HG03159 (cell line): ENCODE measurements at regions not wholly inside any gene's neighbourhood (a gene's known extent, or its start where the extent isn't known, plus 50 kb on each side); places are given as distances from the start of the nearest gene placed in this dataset.

ENCODE experiments used
- ATAC-seq: cut with Tn5 transposase; IDR thresholded peaks from one replicate; pipeline ENCODE4 v1.9.1; 2021; ENCODE audit warnings: mild to moderate bottlenecking, moderate library complexity; ENCODE audit not compliant: unreplicated experiment

DNA sequence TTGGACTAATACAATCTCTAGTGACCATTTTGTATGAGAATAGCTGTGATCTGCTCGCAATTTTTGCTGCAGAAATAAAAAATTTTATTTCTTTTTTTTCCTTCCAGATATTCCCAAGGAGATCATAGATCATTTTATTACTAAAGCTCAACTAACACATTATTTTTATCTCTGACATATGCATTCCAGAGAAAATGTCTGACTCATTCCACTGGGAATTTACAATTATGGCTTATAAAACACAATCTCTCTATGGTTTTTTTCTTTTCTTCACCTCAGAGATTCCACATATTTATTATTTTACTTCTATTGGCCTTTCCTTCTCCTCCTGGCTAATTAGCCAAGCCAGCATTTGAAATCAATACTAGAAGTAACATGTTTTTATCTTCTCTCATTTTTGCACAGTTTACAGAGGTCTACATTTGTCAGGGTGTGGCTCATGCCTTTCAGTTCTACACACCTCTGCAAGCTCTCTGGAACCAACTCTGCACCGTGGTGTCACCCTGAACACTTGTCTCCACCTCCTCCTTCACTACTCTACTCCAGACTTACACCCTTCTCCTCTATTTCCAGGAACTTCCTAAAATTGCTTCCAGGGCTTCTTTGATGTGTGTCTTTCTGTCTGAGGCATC is 59.8 kb upstream of the GPM6A start:
- no peak for ATAC-seq

DNA sequence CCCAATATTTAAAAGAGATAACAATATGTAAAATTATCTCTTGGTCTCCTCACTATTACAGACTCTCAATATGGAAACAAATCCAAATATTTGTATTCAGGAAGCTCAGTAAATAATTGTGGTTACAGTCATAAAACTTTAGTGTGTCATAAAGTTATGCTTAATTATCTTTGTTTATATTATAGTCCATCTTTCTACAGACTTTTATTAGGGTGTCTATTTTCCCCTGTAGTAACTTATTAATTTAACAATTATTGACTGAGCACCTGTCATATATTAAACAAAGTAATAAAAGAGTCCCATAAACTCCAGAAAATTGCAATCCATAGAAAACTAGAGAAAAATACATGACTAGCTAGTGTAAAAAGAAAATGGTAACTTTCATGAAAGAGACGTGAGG is 61.6 kb upstream of the GPM6A start:
- no peak for ATAC-seq

DNA sequence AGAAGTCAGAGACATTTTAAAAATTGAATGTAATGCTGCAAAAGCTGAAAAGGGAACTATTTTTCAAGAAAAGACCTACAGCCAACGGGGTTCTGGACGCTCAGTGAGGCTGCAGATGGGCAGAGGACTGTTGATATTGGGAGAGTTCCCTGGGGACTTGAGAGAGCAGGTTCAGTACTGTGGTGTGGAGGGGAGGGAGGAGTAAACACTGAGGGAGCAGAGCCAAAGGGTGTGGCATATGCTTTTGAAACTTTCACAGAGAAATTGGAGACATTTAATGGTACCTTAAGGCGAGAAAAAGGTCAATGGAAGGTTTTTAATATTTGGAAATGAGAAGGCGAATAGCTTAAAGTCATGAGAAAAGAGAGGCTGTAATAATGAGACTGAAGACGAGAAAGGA is 62.2 kb upstream of the GPM6A start:
- ATAC-seq, result no peak

DNA sequence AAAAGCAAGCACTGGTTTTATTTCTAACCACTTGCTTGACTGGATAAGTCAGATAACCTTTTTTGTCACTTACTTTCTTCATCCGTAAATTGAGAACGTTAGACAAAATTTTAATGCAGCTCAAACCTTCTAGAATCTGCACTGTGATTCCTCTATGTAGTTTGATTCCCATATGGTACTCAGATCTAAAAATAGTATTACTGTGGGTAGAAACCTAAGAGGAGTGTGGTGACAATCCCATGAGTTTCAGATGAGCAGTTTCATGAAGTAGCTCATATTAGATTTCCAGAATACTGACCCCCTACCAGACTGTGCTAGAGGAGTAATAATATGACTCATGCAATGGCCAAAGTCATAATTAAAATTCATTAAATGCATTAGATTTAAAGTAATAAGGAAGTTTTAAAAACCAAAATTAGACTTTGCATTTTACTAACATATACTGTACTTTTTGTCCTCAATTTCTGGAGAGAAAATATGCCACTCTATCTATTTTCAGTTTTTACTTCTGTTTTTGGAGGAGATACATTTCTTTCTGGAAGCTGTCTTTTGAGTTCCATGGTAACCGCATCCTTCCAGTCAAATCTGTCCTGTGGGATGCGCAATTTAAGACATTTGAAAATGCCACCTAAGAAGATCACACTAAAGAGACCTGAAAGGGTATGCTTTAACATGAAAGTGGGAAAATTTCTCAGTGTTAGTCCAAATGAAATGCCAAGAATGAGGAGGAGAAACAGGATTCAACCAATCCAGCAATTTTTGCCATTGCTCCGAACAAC is 64.1 kb upstream of the GPM6A start:
- ATAC-seq, result no peak

DNA sequence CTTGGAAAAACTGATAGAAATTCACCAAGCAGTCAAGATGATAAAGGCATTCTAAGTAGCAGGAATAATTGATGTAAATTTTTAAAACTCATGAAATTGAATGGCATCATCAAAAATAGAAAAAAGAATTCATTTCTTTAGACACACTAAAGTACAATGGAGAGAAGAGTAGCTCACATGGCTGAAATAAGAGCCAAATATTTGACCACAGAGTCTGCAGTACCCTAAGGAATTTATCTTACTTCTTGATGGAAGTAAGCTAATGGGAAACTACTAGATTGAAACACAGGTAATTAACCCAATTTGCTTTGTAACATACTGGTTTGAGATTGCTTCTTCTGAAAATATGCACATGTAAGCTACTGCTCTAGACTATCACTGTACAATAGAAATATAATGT is 70.8 kb upstream of the GPM6A start:
- ATAC-seq, result no peak

DNA sequence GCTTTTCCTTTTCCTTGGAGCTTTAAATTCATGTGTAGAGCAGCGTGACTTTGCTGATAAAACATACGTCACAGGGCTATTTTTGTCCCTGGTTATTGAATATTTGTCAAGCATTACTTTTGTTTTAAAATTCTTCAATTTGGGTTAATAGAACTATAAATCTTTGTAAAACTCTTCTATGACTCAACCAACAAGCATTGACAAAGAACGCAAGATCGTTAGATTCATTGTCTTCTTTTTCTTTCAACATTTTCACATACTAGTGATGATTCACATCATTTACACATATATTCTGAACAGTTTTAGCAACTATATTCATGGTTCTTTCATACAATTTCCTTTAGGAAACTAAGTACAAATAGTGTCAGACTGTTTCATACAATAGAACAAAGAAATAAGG is 72.0 kb upstream of the GPM6A start:
- no peak for ATAC-seq

DNA sequence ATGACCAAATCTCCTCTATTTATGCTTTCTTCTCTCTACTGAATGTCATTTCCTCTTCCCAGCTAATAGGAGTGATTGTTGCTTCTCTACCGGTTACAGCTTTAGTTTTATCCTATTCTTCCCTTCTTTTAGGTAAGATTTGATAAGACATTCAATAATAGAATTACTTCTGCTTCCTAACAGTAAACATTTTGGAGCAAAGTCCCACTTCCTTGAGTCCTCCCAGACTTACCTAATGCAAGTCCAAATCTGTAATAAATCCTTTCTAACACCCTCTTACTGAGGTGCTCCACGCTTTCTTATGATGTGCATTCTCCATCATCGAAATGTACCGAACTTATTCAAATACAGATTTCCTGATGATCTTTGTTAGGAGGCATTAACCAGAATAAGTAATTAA is 79.2 kb upstream of the GPM6A start:
- no peak for ATAC-seq

DNA sequence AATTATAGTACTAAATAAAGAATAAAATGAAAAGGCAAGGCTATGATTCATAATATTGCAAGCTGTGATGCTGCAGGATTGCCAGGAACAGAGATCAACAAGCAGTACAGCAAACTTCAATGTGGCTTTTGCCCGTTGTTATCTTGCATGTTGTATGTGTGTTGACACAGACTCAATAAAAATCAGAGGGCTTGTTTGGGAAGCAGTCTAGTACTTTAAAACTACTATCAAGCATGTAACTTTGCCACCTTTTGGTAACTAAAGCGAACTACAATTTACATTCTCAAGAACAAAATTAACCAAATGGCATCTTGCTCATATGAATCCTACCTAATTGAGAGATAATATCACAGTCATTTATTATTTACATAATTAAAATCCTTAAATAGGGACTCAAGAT is 79.8 kb upstream of the GPM6A start:
- ATAC-seq, result peak; percentile 71

DNA sequence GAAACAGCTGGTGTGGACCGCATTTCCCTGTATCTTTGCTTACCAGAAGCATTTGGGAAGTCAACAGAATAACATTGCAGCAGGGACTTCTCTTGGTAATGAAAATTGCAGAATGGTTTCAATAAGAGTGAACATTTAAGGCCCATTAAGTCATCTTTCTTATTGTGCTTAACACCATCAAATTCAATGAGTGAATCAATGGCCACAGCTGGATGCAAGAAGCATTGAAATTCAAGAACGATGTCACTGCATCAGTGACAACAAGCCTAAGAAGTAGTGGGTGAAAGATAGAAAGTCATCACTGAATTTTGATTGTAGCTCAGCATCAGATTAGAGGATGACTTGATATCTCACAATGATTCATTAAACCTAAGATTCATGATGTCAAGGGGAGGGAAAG is 93.9 kb upstream of the GPM6A start:
- ATAC-seq, result no peak

DNA sequence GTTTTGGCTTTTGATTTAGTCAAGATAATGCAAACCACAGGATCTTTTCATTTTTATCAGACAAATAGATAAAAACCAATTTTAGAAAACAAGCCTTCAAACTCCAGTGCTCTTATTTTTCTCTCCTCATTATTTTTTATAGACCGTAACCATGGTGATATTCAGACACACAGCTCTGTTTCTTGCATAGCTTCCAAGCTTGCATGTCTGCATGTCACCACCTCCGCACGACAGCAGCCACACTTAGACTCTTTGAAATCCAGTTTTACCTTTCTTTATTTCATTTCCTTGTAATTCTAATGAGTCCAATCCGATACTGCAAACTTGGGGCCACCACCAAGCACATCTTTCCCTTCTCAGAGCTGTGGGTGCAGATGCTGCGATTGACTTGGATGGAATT is 94.3 kb upstream of the GPM6A start:
- ATAC-seq, result no peak

DNA sequence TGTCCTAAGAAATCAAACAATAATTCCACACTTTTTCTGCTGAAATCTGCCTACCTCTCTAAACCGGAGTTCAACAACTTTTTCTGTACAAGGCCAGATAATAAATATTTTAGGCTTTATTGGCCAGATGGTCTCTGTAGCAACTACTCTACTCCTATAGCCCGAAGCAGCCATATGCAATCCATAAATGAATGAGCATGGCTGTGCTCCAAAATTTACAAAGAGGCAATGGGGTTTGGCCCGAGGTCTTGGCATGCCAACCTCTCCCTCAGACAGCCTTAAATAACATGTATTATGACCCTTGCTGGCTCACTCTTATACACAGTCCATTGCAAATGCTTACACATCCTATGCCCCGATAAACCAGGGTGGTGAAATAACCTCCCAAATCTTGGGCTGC is 98.6 kb upstream of the GPM6A start:
- no peak for ATAC-seq

DNA sequence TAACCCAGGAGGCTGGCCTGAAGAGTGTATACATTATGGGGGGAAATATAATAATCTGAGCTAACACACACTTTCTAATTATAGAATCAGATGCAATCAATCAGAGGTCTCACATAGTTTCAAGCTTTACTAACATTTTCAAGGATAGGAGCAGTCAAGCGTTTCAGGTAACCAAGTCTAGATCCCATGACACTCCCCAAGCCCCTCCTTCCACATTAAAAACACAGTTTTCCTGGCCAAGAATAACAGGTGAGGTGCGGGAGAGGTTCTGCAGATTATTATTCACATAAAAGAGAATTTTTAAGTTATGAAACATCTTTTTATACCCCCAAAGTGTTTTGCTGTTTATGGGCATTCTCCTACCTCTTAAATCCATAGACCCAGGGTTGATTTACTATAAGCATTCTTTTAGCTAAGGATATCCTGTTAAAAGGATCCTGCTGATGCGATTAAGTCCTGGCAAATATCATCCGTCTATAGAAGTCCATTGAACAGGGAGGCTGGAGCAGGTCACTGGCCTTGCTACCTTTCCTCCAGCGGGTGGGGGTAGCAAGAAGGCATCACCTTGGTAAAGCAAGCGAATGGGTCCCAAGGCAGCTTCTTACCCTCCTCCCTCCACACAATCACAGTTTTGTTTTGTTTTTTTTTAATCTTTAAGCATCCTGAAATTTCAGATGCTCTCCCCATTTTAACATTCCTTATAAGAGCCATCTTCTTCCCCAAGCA is 104.7 kb upstream of the GPM6A start:
- ATAC-seq, result no peak

DNA sequence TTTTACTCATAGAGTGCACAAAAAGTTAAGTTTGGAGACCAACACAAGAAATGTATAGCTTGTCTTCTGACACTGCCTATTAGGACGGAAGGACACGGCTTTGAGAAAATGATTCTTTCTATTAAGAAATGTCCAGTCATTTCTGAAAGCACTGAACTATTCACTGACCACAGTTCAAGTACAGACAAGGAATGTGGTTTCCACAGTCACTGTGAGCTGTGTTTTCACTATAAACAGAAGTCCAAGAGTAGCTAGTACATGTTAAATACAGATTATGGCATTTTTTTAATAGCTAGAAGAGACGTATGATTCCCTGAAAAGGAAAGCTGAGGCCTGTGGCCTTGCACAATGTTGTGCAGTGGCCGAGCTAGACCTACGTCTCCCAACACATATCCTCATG is 115.1 kb upstream of the GPM6A start:
- ATAC-seq, result no peak

DNA sequence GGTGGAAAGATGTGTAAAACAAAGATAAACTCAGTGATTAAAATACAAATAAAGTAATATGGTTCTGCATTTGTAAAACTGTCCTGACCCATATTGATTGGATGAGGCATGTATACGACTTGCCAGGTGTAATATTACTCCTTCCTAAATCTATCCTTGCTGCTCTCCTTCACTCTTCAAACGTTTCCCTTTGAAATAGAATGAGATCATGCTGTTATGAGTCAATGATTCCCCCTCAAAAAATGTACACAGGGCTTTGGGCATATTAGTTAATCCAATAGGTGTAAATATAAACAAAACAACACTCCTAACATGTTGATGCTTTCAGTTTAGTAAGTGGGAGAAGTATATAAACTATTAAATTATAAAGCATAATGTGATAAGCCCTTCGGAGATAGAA is 117.4 kb upstream of the GPM6A start:
- ATAC-seq, result no peak

DNA sequence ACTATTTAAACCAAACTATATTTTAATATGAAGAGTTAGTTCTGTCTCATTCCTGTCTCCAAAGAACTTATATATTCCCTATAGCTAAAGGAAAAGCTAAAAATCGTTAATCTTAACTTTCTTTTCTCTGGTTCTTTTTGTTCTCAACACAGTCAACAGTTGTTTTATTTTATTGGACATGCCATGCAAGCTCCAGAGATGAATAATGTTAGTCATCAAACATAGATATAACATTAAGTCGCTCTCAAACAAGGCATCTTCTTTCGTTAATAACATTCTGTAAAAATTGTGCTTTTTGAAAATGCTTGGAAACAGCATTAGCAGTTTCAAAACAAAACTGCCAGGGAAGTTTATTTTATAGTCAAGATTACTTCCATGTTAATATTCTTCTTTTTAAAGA is 117.9 kb upstream of the GPM6A start:
- no peak for ATAC-seq

DNA sequence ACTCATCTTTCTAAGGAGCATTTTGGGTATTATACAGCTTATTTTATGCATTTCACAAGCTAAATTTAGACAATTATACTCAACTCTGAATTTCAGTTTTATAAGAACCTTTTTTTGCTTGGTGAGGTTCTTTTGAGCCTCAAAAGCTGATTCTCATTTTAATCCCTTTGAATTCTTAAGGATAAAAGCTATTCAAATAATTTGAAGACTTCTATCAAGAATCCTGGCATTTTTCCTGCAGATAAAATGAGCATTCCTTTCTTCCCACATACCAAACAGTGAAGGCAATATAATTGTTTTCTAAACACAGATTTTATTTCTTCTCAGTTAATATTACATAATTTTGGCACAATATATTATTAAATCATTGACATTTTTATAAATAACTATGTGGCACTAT is 118.4 kb upstream of the GPM6A start:
- ATAC-seq, result no peak

DNA sequence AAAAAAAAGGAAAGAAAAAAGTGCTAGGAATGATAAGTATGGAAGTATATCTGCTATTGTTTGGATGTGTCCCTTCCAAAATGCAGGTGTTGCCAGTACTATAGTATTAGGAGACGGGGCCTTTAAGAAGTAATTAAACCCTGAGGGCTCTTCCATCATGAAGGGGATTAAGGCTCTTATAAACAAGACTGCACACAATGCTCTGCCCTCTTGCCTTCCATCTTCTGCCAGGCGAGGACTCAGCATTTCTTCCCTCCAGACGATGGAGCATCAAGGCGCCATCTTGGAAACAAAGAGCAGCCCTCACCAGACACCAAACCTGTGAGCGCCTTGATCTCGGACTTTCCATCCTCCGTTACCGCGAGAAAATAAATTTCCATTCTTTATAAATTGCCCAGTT is 120.1 kb upstream of the GPM6A start:
- no peak for ATAC-seq

DNA sequence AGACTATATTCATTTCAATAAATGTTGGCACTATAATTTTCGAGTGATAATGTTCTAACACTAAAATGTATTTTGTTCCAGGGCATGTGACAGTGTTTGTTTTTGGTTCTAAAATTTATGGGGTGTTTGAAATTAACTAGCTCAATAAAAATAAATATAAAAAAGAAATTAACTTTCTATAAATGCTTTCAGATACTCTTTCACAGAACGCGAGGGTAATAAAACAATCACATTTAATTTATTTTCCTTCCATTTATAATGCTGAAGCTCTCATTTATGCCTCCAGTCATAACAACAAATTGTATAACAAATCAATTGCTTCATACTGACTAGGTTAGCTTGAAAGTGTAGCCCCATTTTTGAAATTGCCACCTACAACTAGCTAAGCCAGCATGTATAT is 122.4 kb upstream of the GPM6A start:
- no peak for ATAC-seq

DNA sequence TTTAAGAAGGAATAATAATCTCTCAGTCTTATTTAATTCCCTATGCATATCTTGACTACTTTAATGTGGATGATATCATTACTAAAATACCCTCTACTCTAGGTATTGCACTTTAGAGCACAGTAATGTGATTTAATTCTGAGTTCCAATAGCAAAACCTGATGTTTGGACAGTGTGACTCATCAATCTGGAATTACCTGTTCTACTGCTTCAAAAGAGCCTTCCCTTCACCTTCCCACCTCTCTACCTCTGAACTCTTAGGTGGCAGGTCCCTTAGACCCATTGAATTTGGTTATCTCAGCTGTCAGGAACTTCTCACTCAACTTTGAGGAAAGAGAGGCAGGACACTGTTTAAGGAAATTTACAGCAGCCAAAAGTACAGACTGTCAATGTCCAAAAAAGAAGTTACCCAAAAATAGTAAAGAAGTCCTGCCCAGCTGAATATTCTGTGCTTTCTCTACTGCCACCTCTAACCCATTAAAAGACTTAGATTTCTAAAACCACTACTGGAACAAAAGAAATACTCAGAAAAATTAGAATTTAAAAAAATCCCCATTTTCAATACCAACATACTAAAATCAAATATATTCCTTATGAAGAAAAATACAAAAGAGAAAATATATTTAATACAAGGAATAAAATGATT is 123.1 kb upstream of the GPM6A start:
- ATAC-seq, result no peak

DNA sequence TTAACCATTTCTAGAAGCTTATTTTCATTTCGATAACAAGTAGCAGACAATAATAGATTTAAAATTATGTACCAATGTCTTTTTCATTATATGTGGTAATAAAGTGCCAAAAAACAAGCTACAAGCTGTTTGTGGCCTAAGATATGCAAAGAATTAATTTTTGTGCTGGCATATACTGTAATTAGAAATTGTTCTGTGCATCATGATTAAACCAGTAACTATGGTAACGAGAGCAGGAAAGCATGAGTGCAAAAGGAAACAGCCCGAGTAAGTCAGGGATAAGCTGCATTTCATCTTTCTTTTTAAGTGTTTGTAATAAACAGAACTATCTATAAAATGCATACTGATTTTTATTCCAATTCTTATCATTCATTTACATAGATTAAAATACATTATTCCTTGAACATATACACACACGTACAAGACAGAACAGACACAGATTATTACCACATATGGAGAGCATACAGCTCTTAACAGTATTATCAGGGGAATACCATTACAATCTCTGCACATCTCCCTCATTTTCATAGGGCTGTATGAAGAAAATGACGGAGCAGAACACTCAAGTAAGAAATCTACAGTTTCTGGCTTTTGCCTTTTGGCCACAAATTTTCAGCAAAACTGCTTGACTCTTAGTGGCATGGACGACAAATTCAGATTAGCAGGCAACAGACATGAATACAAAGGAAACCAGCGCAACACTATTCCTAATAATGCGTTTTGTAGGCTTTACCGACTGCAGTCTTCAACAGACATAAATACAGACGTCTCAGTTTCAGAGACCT is 121.3 kb upstream of the WDR17 start:
- ATAC-seq, result no peak
